Endodermal cell (in vitro differentiated cells): ENCODE measurements at regions not wholly inside any gene's neighbourhood (a gene's known extent, or its start where the extent isn't known, plus 50 kb on each side); places are given as distances from the start of the nearest gene placed in this dataset.

Source experiments
- DNase-seq: peaks from one replicate; pipeline ENCODE4 v3.0.0-alpha.2; 2017
- H3K27ac ChIP-seq: 2 replicates; pipeline ENCODE4 v1.5.1; 2013; ENCODE audit warnings: mild to moderate bottlenecking, low read depth, low read length, moderate library complexity
- H3K27me3 ChIP-seq: 2 replicates; pipeline ENCODE4 v1.6.1; 2013; ENCODE audit warnings: mild to moderate bottlenecking, low read length, moderate library complexity; ENCODE audit not compliant: insufficient read depth, control insufficient read depth, poor library complexity, severe bottlenecking
- H3K36me3 ChIP-seq: 2 replicates; pipeline ENCODE4 v1.7.0; 2013; ENCODE audit warnings: mild to moderate bottlenecking, low read length, moderate library complexity; ENCODE audit not compliant: control insufficient read depth, insufficient read depth
- H3K4me1 ChIP-seq: one replicate; pipeline ENCODE4 v1.7.0; 2013; ENCODE audit warnings: low read length; ENCODE audit not compliant: control insufficient read depth, insufficient read depth
- H3K4me3 ChIP-seq: 2 replicates; pipeline ENCODE4 v1.5.1; 2013; ENCODE audit warnings: mild to moderate bottlenecking, low read length, moderate library complexity
- H3K9ac ChIP-seq: 2 replicates; pipeline ENCODE4 v1.6.1; 2013; ENCODE audit warnings: mild to moderate bottlenecking, low read length, moderate library complexity; ENCODE audit not compliant: poor library complexity, severe bottlenecking; ENCODE audit errors: extremely low read depth
- H3K9me3 ChIP-seq: 2 replicates; pipeline ENCODE4 v1.6.1; 2013; ENCODE audit warnings: mild to moderate bottlenecking, low read length, moderate library complexity; ENCODE audit not compliant: control insufficient read depth
- H3K27ac Mint-ChIP-seq: 2 replicates; pipeline ENCODE4 v1.8.0; 2020; ENCODE audit warnings: mixed read lengths
- H3K27me3 Mint-ChIP-seq: 2 replicates; pipeline ENCODE4 v1.8.0; 2021; ENCODE audit warnings: mild to moderate bottlenecking, mixed read lengths; ENCODE audit not compliant: insufficient read depth
- H3K36me3 Mint-ChIP-seq: 2 replicates; pipeline ENCODE4 v1.8.0; 2020; ENCODE audit warnings: low read depth, mixed read lengths
- H3K4me1 Mint-ChIP-seq: 2 replicates; pipeline ENCODE4 v1.8.0; 2020; ENCODE audit warnings: mixed read lengths
- H3K4me3 Mint-ChIP-seq: 2 replicates; pipeline ENCODE4 v1.8.0; 2020; ENCODE audit warnings: mild to moderate bottlenecking, moderate library complexity, mixed read lengths
- H3K9me3 Mint-ChIP-seq: 2 replicates; pipeline ENCODE4 v1.8.0; 2020; ENCODE audit warnings: mild to moderate bottlenecking, mixed read lengths
- CTCF ChIP-seq: fragments of 200-600 bp; sonication (generic); conservative IDR thresholded peaks from 2 replicates; pipeline ENCODE4 v1.5.0; 2021; ENCODE audit warnings: antibody characterized with exemption, mild to moderate bottlenecking
- WGBS, 2 experiments: methylation state at CpG; one replicate each; pipeline versions ENCODE4 v1.1.5 to v1.1.7; 2013; ENCODE audit warnings: missing lambda C conversion rate in 2 of 2, mixed read lengths in 1 of 2; ENCODE audit not compliant: insufficient coverage in 1 of 2, insufficient read length in 1 of 2; 5-methylcytosine and 5-hydroxymethylcytosine counted together

GRCh38 chr9:80648336-80648735 lies 1041.0 kb downstream of the TLE1 start:
- H3K4me1 Mint-ChIP-seq, result peaks cover 11% of the 10 kb centered on the region
- Histone ChIP-seq H3K9me3 (peaks cover 4% of the 10 kb centered on the region), H3K27ac (no peak overlapping the region), H3K4me1 (no peaks in the 10 kb centered on the region), H3K4me3 (no peak overlapping the region), H3K9ac (no peak overlapping the region), H3K36me3 (no peaks in the 10 kb centered on the region), H3K27me3 (no peaks in the 10 kb centered on the region)
- no peaks in the 10 kb centered on the region for H3K36me3 Mint-ChIP-seq
- H3K4me3 Mint-ChIP-seq, result no peak overlapping the region
- no peak for DNase-seq
- no peaks in the 10 kb centered on the region for H3K27me3 Mint-ChIP-seq
- WGBS, 2 experiments, result 100% methylated on average over 1 of the region's 1 CpG; no CpG with 5 or more reads in 1 of the 2 experiments
- no peak for TF ChIP-seq CTCF
- H3K9me3 Mint-ChIP-seq, result peaks cover 14% of the 10 kb centered on the region
- H3K27ac Mint-ChIP-seq, result no peak overlapping the region

GRCh38 chr9:80646211-80646610 lies 1043.1 kb downstream of the TLE1 start:
- H3K36me3 ChIP-seq, result no peaks in the 10 kb centered on the region
- WGBS, 2 experiments, result 88 to 89% methylated on average over 1 of the region's 4 CpGs
- Mint-ChIP-seq H3K27me3 (no peaks in the 10 kb centered on the region), H3K4me3 (no peak overlapping the region), H3K4me1 (peaks cover 11% of the 10 kb centered on the region), H3K27ac (no peak overlapping the region), H3K36me3 (no peaks in the 10 kb centered on the region), H3K9me3 (peaks cover 5% of the 10 kb centered on the region)
- no peak for DNase-seq
- H3K4me1 ChIP-seq, result no peaks in the 10 kb centered on the region
- no peaks in the 10 kb centered on the region for H3K27me3 ChIP-seq
- TF ChIP-seq CTCF, result no peak
- peaks cover 4% of the 10 kb centered on the region for H3K9me3 ChIP-seq
- no peak overlapping the region for H3K27ac ChIP-seq
- no peak overlapping the region for H3K9ac ChIP-seq
- H3K4me3 ChIP-seq, result no peak overlapping the region

GRCh38 chr9:80644044-80644443 lies 1045.3 kb downstream of the TLE1 start:
- WGBS, 2 experiments, result 90% methylated on average over 3 of the region's 3 CpGs; no CpG with 5 or more reads in 1 of the 2 experiments
- Mint-ChIP-seq H3K9me3 (peaks cover 5% of the 10 kb centered on the region), H3K4me1 (peaks cover 11% of the 10 kb centered on the region), H3K36me3 (no peaks in the 10 kb centered on the region), H3K27ac (no peak overlapping the region), H3K4me3 (no peak overlapping the region), H3K27me3 (no peaks in the 10 kb centered on the region)
- H3K9me3 ChIP-seq, result peaks cover 4% of the 10 kb centered on the region
- no peak overlapping the region for H3K9ac ChIP-seq
- no peak for TF ChIP-seq CTCF
- no peaks in the 10 kb centered on the region for H3K4me1 ChIP-seq
- no peak overlapping the region for H3K27ac ChIP-seq
- no peaks in the 10 kb centered on the region for H3K36me3 ChIP-seq
- H3K27me3 ChIP-seq, result no peaks in the 10 kb centered on the region
- DNase-seq, result no peak
- no peak overlapping the region for H3K4me3 ChIP-seq
